ENCODE measurements at regions not wholly inside any gene's neighbourhood (a gene's known extent, or its start where the extent isn't known, plus 50 kb on each side); places are given as distances from the start of the nearest gene placed in this dataset.
A peak's percentile ranks its signal among the peaks of the same experiment; 100 is the strongest.

- TF ChIP-seq TP53 (CRISPR knock-in tag; IDR thresholded peaks at IDR 0.05) (no peak), RNF2 (IDR thresholded peaks at IDR 0.05; ENCODE audit: borderline replicate concordance, low read depth) (no peak), POLR2A (IDR thresholded peaks at IDR 0.05; ENCODE audit: low read length) (no peak)
Measured at GRCh38 chrX:131634900-131635299, 91.0 kb downstream of the OR13H1 start (continued).

DNA sequence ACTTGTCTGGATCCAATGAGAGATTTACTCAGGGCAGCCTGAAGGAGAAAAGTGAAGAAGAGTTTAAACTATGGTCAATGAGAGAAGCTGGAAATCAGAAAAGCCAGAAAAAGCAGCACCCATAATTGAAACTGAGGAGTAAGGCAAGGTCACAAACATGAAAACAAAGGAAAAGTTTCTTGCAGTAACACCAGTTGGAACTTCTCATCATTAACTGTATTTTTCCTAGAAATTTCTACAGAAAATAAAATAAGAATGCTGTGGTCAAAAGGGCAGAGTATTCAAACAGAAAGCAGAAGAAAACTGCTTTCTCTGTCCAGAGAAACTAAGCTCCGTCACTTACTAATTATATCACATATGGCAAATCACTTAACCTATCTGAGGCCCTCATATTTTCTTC lies 102.2 kb downstream of the OR13H1 start:
- ChIA-PET POLR2A (no interaction called here), CTCF (interaction anchor here (1.4 kb wide), 1 partner anchor 31 kb away, joined by 3 read pairs; no protein-coding TSS in a partner anchor)
- Histone ChIP-seq H3K27ac (no peak overlapping the region), H3K4me1 (no peaks in the 10 kb centered on the region), H3K4me3 (no peak overlapping the region), H3K4me2 (no peak overlapping the region), H3K9me3 (no peaks in the 10 kb centered on the region)
- TF ChIP-seq CBX8 (IDR thresholded peaks at IDR 0.05) (no peak), FOXS1 (CRISPR knock-in tag; IDR thresholded peaks at IDR 0.05) (no peak), CEBPB (IDR thresholded peaks at IDR 0.05) (no peak), E2F6 (IDR thresholded peaks at IDR 0.05; ENCODE audit: borderline replicate concordance, low read depth) (no peak), ZC3H11A (IDR thresholded peaks at IDR 0.05) (no peak), NPAS2 (CRISPR knock-in tag; IDR thresholded peaks at IDR 0.05; ENCODE audit: borderline replicate concordance) (no peak), JUN (IDR thresholded peaks at IDR 0.05) (no peak), CHD4 (IDR thresholded peaks at IDR 0.05; ENCODE audit: borderline replicate concordance) (no peak), JUNB (IDR thresholded peaks at IDR 0.05) (no peak), USF2 (IDR thresholded peaks at IDR 0.05) (no peak), HDAC2 (IDR thresholded peaks at IDR 0.05) (no peak), MAFK (IDR thresholded peaks at IDR 0.05; ENCODE audit: partially characterized antibody) (no peak), ESRRA (IDR thresholded peaks at IDR 0.05; ENCODE audit: borderline replicate concordance, low read length) (no peak), ZFP36 (IDR thresholded peaks at IDR 0.05; ENCODE audit: borderline replicate concordance, partially characterized antibody) (no peak), GATA3 (IDR thresholded peaks at IDR 0.05; ENCODE audit: borderline replicate concordance) (no peak), RAD21 (conservative IDR thresholded peaks at IDR 0.05 in 1 of 2, IDR thresholded peaks at IDR 0.05 in 1 of 2) (no peak), MYC (IDR thresholded peaks at IDR 0.05; ENCODE audit: borderline replicate concordance, low read length) (no peak), CTCF (IDR thresholded peaks at IDR 0.05) (no peak), CHD2 (IDR thresholded peaks at IDR 0.05; ENCODE audit: low read length, partially characterized antibody) (no peak)
- TF ChIP-seq, protein P1, sequence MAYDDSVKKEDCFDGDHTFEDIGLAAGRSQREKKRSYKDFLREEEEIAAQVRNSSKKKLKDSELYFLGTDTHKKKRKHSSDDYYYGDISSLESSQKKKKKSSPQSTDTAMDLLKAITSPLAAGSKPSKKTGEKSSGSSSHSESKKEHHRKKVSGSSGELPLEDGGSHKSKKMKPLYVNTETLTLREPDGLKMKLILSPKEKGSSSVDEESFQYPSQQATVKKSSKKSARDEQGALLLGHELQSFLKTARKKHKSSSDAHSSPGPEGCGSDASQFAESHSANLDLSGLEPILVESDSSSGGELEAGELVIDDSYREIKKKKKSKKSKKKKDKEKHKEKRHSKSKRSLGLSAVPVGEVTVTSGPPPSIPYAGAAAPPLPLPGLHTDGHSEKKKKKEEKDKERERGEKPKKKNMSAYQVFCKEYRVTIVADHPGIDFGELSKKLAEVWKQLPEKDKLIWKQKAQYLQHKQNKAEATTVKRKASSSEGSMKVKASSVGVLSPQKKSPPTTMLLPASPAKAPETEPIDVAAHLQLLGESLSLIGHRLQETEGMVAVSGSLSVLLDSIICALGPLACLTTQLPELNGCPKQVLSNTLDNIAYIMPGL (CRISPR knock-in tag; IDR thresholded peaks at IDR 0.05; ENCODE audit: borderline replicate concordance), result no peak
- FAIRE-seq, result no peak
- WGBS (ENCODE audit: missing lambda C conversion rate), result 63% methylated on average over 1 of the region's 1 CpG
- no peak for ATAC-seq
- DNase-seq (ENCODE audit: low read depth in 1 of 2, low spot score in 1 of 2), result no peak

DNA sequence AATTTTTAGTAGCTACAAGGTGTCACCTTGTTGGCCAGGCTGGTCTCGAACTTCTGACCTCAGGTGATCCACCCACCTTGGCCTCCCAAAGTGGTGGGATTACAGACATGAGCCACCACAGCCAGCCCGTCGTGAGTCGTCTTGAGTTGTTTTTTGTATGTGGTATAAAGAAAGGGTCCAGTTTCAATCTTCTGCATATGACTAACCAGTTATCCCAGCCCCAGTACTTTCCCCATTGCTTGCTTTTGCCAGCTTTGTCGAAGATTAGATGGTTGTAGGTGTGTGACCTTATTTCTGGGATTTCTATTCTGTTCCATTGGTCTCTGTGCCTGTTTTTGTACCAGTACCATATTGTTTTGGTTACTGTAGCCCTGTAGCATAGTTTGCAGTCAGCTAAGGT lies 105.9 kb downstream of the OR13H1 start:
- WGBS (ENCODE audit: missing lambda C conversion rate), result 30% methylated on average over 5 of the region's 5 CpGs
- TF ChIP-seq KDM1A (IDR thresholded peaks at IDR 0.05; ENCODE audit: low read depth) (no peak), GATA3 (IDR thresholded peaks at IDR 0.05; ENCODE audit: borderline replicate concordance) (no peak), JUNB (IDR thresholded peaks at IDR 0.05) (no peak), ZNF302 (CRISPR knock-in tag; IDR thresholded peaks at IDR 0.05) (no peak), ZC3H11A (IDR thresholded peaks at IDR 0.05) (no peak), CBX8 (IDR thresholded peaks at IDR 0.05) (no peak), FOXS1 (CRISPR knock-in tag; IDR thresholded peaks at IDR 0.05) (no peak), PHF8 (IDR thresholded peaks at IDR 0.05; ENCODE audit: borderline replicate concordance, low read depth) (no peak), TFCP2L1 (CRISPR knock-in tag; IDR thresholded peaks at IDR 0.05) (no peak), USF2 (IDR thresholded peaks at IDR 0.05) (no peak), CEBPB (IDR thresholded peaks at IDR 0.05) (no peak), BCL3 (IDR thresholded peaks at IDR 0.05) (no peak), ESRRA (IDR thresholded peaks at IDR 0.05; ENCODE audit: borderline replicate concordance, low read length) (no peak)
- TF ChIP-seq, protein P2, sequence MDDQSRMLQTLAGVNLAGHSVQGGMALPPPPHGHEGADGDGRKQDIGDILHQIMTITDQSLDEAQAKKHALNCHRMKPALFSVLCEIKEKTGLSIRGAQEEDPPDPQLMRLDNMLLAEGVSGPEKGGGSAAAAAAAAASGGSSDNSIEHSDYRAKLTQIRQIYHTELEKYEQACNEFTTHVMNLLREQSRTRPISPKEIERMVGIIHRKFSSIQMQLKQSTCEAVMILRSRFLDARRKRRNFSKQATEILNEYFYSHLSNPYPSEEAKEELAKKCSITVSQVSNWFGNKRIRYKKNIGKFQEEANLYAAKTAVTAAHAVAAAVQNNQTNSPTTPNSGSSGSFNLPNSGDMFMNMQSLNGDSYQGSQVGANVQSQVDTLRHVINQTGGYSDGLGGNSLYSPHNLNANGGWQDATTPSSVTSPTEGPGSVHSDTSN (IDR thresholded peaks at IDR 0.05), result no peak

More for the DNA sequence above, 105.9 kb downstream of the OR13H1 start:
- ChIA-PET CTCF (no interaction called here), POLR2A (no interaction called here)
- H3K9me3 ChIP-seq, result 0 out of 3 replicates have a peak, but pooled peaks cover 4% of the 10 kb centered on the region
- FAIRE-seq, result peak; percentile 54
- no peaks in the 10 kb centered on the region for H3K4me1 ChIP-seq
- no peak overlapping the region for H3K4me2 ChIP-seq
- no peak overlapping the region for H3K27ac ChIP-seq
- no peak overlapping the region for H3K4me3 ChIP-seq
- DNase-seq (ENCODE audit: low read depth in 1 of 2, low spot score in 1 of 2), result no peak
- no peak for ATAC-seq

Measured in A549 (cell line).